SK-N-SH treated with all-trans-retinoic acid at 6 μM for 48 hours (cell line): ENCODE measurements at regions not wholly inside any gene's neighbourhood (a gene's known extent, or its start where the extent isn't known, plus 50 kb on each side); places are given as distances from the start of the nearest gene placed in this dataset.

Experiments
- ARNTL ChIP-seq: fragments of 450-650 bp; formaldehyde crosslinking; IDR thresholded peaks from 2 replicates; pipeline ENCODE4 v1.5.0; 2020; ENCODE audit warnings: low read depth, mild to moderate bottlenecking, moderate library complexity, borderline replicate concordance
- CREB5 ChIP-seq: fragments of 250-450 bp; sonication (Bioruptor Pico); IDR thresholded peaks from 2 replicates; pipeline ENCODE4 v1.5.1; 2020; ENCODE audit warnings: low read depth, mild to moderate bottlenecking, moderate library complexity
- CSDC2 ChIP-seq: fragments of 250-450 bp; sonication (Bioruptor Pico); IDR thresholded peaks from 2 replicates; pipeline ENCODE4 v1.5.0; 2020; ENCODE audit warnings: mild to moderate bottlenecking, moderate library complexity
- CSRNP3 ChIP-seq: fragments of 250-450 bp; sonication (Bioruptor Pico); IDR thresholded peaks from 2 replicates; pipeline ENCODE4 v1.5.1; 2021; ENCODE audit warnings: mild to moderate bottlenecking, moderate library complexity
- GLIS3 ChIP-seq: fragments of 250-450 bp; sonication (Bioruptor Pico); IDR thresholded peaks from 2 replicates; pipeline ENCODE4 v1.5.0; 2020; ENCODE audit warnings: mild to moderate bottlenecking, moderate library complexity
- OSR1 ChIP-seq: fragments of 250-450 bp; sonication (Bioruptor Pico); IDR thresholded peaks from 2 replicates; pipeline ENCODE4 v1.8.0; 2022; ENCODE audit warnings: moderate library complexity, mild to moderate bottlenecking, inconsistent platforms
- PPARA ChIP-seq: fragments of 250-450 bp; sonication (Bioruptor Pico); IDR thresholded peaks from 2 replicates; pipeline ENCODE4 v1.5.0; 2020; ENCODE audit warnings: mild to moderate bottlenecking, borderline replicate concordance
- SNAI2 ChIP-seq: fragments of 250-450 bp; sonication (Bioruptor Pico); IDR thresholded peaks from 2 replicates; pipeline ENCODE4 v1.5.0; 2020; ENCODE audit warnings: mild to moderate bottlenecking, moderate library complexity
- TOX ChIP-seq: fragments of 250-450 bp; sonication (Bioruptor Pico); IDR thresholded peaks from 2 replicates; pipeline ENCODE4 v1.8.0; 2021; ENCODE audit warnings: mild to moderate bottlenecking, moderate library complexity, borderline replicate concordance
- ZFP3 ChIP-seq: fragments of 250-450 bp; sonication (Bioruptor Pico); IDR thresholded peaks from 2 replicates; pipeline ENCODE4 v1.5.0; 2020; ENCODE audit warnings: mild to moderate bottlenecking, moderate library complexity
- ZFP30 ChIP-seq: fragments of 450-650 bp; formaldehyde crosslinking; IDR thresholded peaks from 2 replicates; pipeline ENCODE4 v1.5.0; 2022; ENCODE audit warnings: mild to moderate bottlenecking, moderate library complexity
- ZNF565 ChIP-seq: fragments of 450-650 bp; formaldehyde crosslinking; conservative IDR thresholded peaks from 2 replicates; pipeline ENCODE4 v1.5.0; 2020; ENCODE audit warnings: low read depth, mild to moderate bottlenecking, moderate library complexity
- ZNF8 ChIP-seq: fragments of 450-650 bp; formaldehyde crosslinking; IDR thresholded peaks from 2 replicates; pipeline ENCODE4 v1.5.0; 2020; ENCODE audit warnings: mild to moderate bottlenecking, moderate library complexity

DNA sequence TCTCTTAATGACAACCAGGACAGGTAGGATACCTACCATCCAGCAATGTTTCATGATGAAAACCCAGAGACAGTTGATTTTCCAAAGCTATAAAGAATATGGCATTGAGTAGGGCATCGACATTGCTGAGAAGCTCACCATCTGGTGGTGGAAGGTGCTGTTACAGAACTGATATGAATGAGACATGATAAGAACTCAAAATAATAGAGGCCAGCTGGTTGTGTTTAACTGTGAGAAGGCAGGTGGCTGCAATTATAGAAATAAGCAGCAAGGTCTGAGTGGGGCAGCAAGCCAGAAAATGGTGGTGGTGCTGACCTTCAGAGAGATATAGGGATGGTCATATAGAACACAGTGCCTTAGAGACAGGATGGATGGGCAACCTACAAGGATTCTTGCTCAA, 449.7 kb downstream of the BTG1 start:
- TF ChIP-seq OSR1 (CRISPR knock-in tag) (no peak), ARNTL (CRISPR knock-in tag) (no peak), CSDC2 (CRISPR knock-in tag) (no peak), GLIS3 (CRISPR knock-in tag) (no peak), CSRNP3 (CRISPR knock-in tag) (no peak), ZFP3 (CRISPR knock-in tag) (no peak), ZNF565 (CRISPR knock-in tag) (no peak), CREB5 (CRISPR knock-in tag) (no peak), ZFP30 (no peak), SNAI2 (peak; percentile 16; the same call in 1 of the 2 replicates), PPARA (CRISPR knock-in tag) (no peak), TOX (CRISPR knock-in tag) (no peak), ZNF8 (no peak)
